ENCODE measurements at regions not wholly inside any gene's neighbourhood (a gene's known extent, or its start where the extent isn't known, plus 50 kb on each side); places are given as distances from the start of the nearest gene placed in this dataset.
"Not testable (repeated sequence)": the region's sequence is repeated elsewhere in the genome, so short reads cannot be mapped to it uniquely, and the experiment has no call there.

GRCh38 chr6:166253778-166254204 is 54.4 kb downstream of the PRR18 start:
- DNase-seq: peak; percentile 51

- DNase-seq: peak; percentile 57
Measured at GRCh38 chr6:166253281-166253681, 54.9 kb downstream of the PRR18 start.

- no peak for DNase-seq
Measured at GRCh38 chr6:166252601-166253000, 55.6 kb downstream of the PRR18 start.

GRCh38 chr6:166251655-166252054 is 56.5 kb downstream of the PRR18 start:
- DNase-seq: no peak

GRCh38 chr6:166251211-166251610 is 57.0 kb downstream of the PRR18 start:
- no peak for DNase-seq

- DNase-seq: not testable (repeated sequence)
Measured at GRCh38 chr6:166249061-166249785, 59.0 kb downstream of the PRR18 start.

GRCh38 chr6:166245148-166245547 is 63.0 kb downstream of the PRR18 start:
- no peak for DNase-seq

GRCh38 chr6:166244353-166245045 is 63.7 kb downstream of the PRR18 start:
- DNase-seq: peak; percentile 50

- no peak for DNase-seq
Measured at GRCh38 chr6:166242888-166243287, 65.3 kb downstream of the PRR18 start.

GRCh38 chr6:166241974-166242373 is 66.2 kb downstream of the PRR18 start:
- DNase-seq: no peak

- DNase-seq: no peak
Measured at GRCh38 chr6:166240889-166241288, 67.3 kb downstream of the PRR18 start.

GRCh38 chr6:166237617-166238016 is 70.0 kb upstream of the TBXT start:
- DNase-seq: no peak

- DNase-seq: no peak
Measured at GRCh38 chr6:166236596-166236995, 68.9 kb upstream of the TBXT start.

GRCh38 chr6:166235666-166236292 is 68.1 kb upstream of the TBXT start:
- DNase-seq: no peak

- DNase-seq: not testable (repeated sequence)
Measured at GRCh38 chr6:166231181-166231580, 63.5 kb upstream of the TBXT start.

GRCh38 chr6:166228839-166229528 is 61.3 kb upstream of the TBXT start:
- no peak for DNase-seq

GRCh38 chr6:166228425-166228824 is 60.8 kb upstream of the TBXT start:
- no peak for DNase-seq

- DNase-seq: no peak
Measured at GRCh38 chr6:166223079-166223478, 55.4 kb upstream of the TBXT start.

GRCh38 chr6:166222631-166223030 is 55.0 kb upstream of the TBXT start:
- DNase-seq: no peak

- no peak for DNase-seq
Measured at GRCh38 chr6:166221636-166222035, 54.0 kb upstream of the TBXT start.

- peak; percentile 51 for DNase-seq
Measured at GRCh38 chr6:166221040-166221439, 53.4 kb upstream of the TBXT start.

Data from CD4-positive, alpha-beta T cell treated with Interleukin-6 for 4 hours (primary cell).